GM12873 (cell line): ENCODE measurements at regions not wholly inside any gene's neighbourhood (a gene's known extent, or its start where the extent isn't known, plus 50 kb on each side); places are given as distances from the start of the nearest gene placed in this dataset.
A peak's percentile ranks its signal among the peaks of the same experiment; 100 is the strongest.

ENCODE experiments used
- CTCF ChIP-seq: IDR thresholded peaks from 2 replicates; pipeline ENCODE4 v1.5.1; 2012; ENCODE audit warnings: low read depth, mild to moderate bottlenecking, moderate library complexity, low read length, control low read depth; ENCODE audit not compliant: insufficient read depth; ENCODE audit errors: missing control alignments

DNA sequence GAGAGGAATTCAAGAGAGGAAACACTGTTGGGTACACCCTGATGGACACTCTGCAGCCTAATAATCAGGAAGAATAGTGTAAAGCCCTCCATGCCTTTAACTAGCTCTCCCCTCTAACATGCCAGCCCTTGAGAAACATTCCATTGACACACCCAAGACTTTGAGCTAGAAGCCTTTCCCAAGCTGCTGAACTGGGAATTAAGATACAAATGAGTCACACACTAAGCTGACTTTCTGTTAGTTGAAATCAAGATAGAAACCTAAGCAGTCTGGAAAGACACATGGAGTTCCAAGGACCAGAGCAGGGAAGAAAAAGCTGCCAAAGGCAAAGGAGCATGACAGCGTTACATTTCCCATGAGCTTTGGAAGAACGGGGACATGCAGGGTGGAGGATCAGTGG, 380.8 kb downstream of the NPHP4 start:
- no peak for TF ChIP-seq CTCF

DNA sequence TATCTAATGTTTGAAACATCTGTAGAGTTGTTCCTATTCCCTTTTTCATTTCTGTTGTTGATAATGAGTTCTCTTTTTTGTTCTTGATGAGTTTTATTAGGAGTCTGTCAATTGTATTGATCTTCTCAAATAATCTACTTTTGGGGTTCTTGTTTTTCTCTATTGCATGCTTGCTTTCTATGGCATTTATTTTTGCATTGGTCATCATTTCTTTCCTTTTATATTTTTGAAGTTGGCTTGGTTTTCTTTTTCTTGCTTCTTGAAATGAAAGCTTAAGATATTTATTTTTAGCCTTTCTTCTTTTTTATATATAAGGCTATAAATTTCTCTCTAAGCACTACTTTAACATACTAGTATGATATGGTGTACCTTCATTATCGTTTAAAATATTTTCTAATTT, 381.8 kb downstream of the NPHP4 start:
- TF ChIP-seq CTCF = no peak

DNA sequence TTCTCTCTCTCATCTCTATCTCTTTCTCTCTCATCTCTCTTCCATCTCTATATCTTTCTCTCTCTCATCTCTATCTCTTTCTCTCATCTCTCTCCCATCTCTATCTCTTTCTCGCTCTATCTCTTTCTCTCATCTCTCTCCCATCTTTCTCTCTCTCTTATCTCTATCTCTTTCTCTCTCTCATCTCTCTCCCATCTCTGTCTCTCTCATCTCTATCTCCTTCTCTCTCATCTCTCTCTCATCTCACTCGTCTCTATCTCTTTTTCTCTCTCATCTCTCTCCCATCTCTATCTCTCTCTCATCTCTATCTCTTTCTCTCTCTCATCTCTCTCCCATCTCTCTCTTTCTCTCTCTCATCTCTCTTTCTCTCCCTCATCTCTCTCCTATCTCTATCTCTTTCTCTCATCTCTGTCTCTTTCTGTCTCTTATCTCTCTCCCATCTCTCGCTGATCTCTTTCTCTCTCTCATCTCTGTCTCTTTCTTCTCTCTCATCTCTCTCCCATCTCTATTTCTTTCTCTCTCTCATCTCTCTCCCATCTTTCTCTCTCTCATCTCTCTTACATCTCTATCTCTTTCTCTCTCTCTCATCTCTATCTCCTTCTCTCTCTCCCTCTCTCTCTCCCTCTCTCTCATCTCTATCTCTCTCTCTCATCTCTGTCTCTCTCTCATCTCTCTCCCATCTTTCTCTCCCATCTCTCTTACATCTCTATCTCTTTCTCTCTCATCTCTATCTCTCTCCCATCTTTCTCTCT, 388.7 kb downstream of the NPHP4 start:
- no peak for TF ChIP-seq CTCF

- TF ChIP-seq CTCF = no peak
These were observed 390.7 kb downstream of the NPHP4 start for GRCh38 chr1:5601516-5601915.

GRCh38 chr1:5599541-5599940, 392.7 kb downstream of the NPHP4 start:
- TF ChIP-seq CTCF = no peak

GRCh38 chr1:5598824-5599395, 393.3 kb downstream of the NPHP4 start:
- TF ChIP-seq CTCF = no peak

DNA sequence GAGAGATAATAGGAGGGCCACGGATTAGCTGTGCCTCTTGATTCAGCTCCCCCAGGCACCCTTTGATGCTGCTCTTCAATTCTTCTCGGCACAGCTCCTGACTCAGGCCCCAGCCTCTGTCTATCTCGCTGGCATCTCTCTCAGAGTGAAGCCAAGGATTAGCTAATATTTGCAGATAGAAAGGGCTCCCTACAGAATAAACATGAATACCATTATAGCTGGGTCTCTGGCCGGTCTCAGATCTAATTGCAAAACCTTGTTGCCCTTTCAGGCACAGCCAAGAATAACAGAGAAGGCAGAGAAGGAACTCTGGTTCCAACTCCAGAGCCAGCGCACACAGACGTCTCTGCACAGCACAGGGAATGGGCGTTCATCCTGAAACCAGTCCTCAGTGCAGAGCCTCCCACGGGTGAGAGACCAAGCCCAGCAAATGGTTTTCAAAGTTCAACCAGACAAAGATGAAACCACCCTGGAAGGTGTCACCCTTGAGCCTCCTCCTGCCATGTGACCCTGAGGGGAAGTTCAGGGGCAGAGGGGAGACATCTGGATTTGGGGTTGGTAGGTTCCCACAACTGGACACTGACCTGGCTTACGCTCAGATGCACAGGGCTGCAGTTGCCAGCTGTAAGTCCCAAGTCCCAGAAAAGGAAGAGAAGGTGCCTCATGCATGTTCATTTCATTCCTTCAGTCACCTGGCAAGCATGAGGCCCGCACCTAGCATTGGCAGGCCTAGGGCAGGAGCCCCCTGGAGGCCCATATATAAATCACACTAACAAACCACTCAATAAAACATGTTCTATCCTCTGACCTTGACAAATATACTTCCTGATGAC, 394.0 kb downstream of the NPHP4 start:
- TF ChIP-seq CTCF = peak; percentile 41
